Body of pancreas (tissue), 4 donors: ENCODE measurements at regions not wholly inside any gene's neighbourhood (a gene's known extent, or its start where the extent isn't known, plus 50 kb on each side); places are given as distances from the start of the nearest gene placed in this dataset.

Experiments used
- POLR2A ChIP-seq, 3 donors: fragments of 450-650 bp; IDR thresholded peaks; one replicate each; pipeline ENCODE4 v1.6.1; 2016; ENCODE audit warnings: antibody characterized with exemption in 3 of 3, mild to moderate bottlenecking in 2 of 3
- TF ChIP-seq, protein P1 (sequence below), 7 experiments: fragments of 450-650 bp in 4 of 7; fragments of 200-600 bp in 3 of 7; sonication (generic) in 3 of 7; IDR thresholded peaks; one replicate each; pipeline ENCODE4 v1.5.1; 2016 to 2019; ENCODE audit warnings: antibody characterized with exemption in 7 of 7

- TF ChIP-seq, protein P1, sequence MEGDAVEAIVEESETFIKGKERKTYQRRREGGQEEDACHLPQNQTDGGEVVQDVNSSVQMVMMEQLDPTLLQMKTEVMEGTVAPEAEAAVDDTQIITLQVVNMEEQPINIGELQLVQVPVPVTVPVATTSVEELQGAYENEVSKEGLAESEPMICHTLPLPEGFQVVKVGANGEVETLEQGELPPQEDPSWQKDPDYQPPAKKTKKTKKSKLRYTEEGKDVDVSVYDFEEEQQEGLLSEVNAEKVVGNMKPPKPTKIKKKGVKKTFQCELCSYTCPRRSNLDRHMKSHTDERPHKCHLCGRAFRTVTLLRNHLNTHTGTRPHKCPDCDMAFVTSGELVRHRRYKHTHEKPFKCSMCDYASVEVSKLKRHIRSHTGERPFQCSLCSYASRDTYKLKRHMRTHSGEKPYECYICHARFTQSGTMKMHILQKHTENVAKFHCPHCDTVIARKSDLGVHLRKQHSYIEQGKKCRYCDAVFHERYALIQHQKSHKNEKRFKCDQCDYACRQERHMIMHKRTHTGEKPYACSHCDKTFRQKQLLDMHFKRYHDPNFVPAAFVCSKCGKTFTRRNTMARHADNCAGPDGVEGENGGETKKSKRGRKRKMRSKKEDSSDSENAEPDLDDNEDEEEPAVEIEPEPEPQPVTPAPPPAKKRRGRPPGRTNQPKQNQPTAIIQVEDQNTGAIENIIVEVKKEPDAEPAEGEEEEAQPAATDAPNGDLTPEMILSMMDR (IDR thresholded peaks at IDR 0.05), result no peak
- TF ChIP-seq POLR2A (IDR thresholded peaks at IDR 0.05), result no peak
Measured at GRCh38 chr6:1453024-1453423, 63.6 kb downstream of the FOXF2 start.
